Subcutaneous abdominal adipose tissue (tissue), 5 donors: ENCODE measurements at regions not wholly inside any gene's neighbourhood (a gene's known extent, or its start where the extent isn't known, plus 50 kb on each side); places are given as distances from the start of the nearest gene placed in this dataset.
"Not testable (repeated sequence)": the region's sequence is repeated elsewhere in the genome, so short reads cannot be mapped to it uniquely, and the experiment has no call there.

Experiments used
- H3K27ac ChIP-seq: one replicate; pipeline ENCODE4 v1.7.0; 2013; ENCODE audit warnings: low read depth, mild to moderate bottlenecking, inconsistent platforms, low read length, moderate library complexity
- H3K27me3 ChIP-seq, 5 donors: one replicate each; pipeline ENCODE4 v1.7.0; 2013; ENCODE audit warnings: low read length in 5 of 5, inconsistent platforms in 1 of 5; ENCODE audit not compliant: control insufficient read depth in 5 of 5, insufficient read depth in 4 of 5
- H3K36me3 ChIP-seq, 5 donors: one replicate each; pipeline ENCODE4 v1.7.0; 2013; ENCODE audit warnings: low read length in 5 of 5; ENCODE audit not compliant: control insufficient read depth in 5 of 5, insufficient read depth in 5 of 5
- H3K4me1 ChIP-seq, 5 donors: one replicate each; pipeline ENCODE4 v1.7.0; 2013; ENCODE audit warnings: low read length in 5 of 5, mild to moderate bottlenecking in 3 of 5, moderate library complexity in 1 of 5; ENCODE audit not compliant: control insufficient read depth in 5 of 5, insufficient read depth in 5 of 5
- H3K4me3 ChIP-seq, 5 donors: one replicate each; pipeline ENCODE4 v1.7.0; 2013; ENCODE audit warnings: low read length in 5 of 5, low read depth in 1 of 5
- H3K9ac ChIP-seq, 5 donors: one replicate each; pipeline ENCODE4 v1.7.0; 2013; ENCODE audit warnings: low read length in 5 of 5, mild to moderate bottlenecking in 4 of 5, moderate library complexity in 3 of 5
- H3K9me3 ChIP-seq, 5 donors: one replicate each; pipeline ENCODE4 v1.7.0; 2013; ENCODE audit warnings: low read length in 5 of 5; ENCODE audit not compliant: control insufficient read depth in 5 of 5
- donor health status: healthy.
- donor health status: healthy.
- donor health status: healthy.
- donor health status: healthy.
- donor health status: healthy.

GRCh38 chr12:91877022-91877421 lies 268.6 kb downstream of the BTG1 start:
- H3K4me1 ChIP-seq, result peaks cover 0 to 11% (median 3%) of the 10 kb centered on the region in 5 donors
- H3K4me3 ChIP-seq, result no peak overlapping the region
- H3K9ac ChIP-seq, result no peak overlapping the region
- no peak overlapping the region for H3K27ac ChIP-seq
- no peaks in the 10 kb centered on the region for H3K9me3 ChIP-seq
- H3K36me3 ChIP-seq, result no peaks in the 10 kb centered on the region
- H3K27me3 ChIP-seq, result no peaks in the 10 kb centered on the region

- H3K4me3 ChIP-seq, H3K36me3 ChIP-seq, H3K27me3 ChIP-seq, H3K27ac ChIP-seq, H3K9ac ChIP-seq, H3K9me3 ChIP-seq: not testable (repeated sequence)
- peaks cover 0 to 11% (median 3%) of the 10 kb centered on the region in 5 donors for H3K4me1 ChIP-seq
Observed at GRCh38 chr12:91875671-91876070, 270.0 kb downstream of the BTG1 start.

- Histone ChIP-seq H3K27me3 (no peaks in the 10 kb centered on the region), H3K4me3 (no peak overlapping the region), H3K36me3 (no peaks in the 10 kb centered on the region), H3K9ac (no peak overlapping the region), H3K27ac (no peak overlapping the region), H3K9me3 (peaks cover 0 to 3% (median 0%) of the 10 kb centered on the region in 5 donors), H3K4me1 (peaks cover 0 to 11% (median 3%) of the 10 kb centered on the region in 5 donors)
Observed at GRCh38 chr12:91874086-91874865, 271.4 kb downstream of the BTG1 start.

- Histone ChIP-seq H3K27ac (no peak overlapping the region), H3K36me3 (no peaks in the 10 kb centered on the region), H3K4me1 (peaks cover 0 to 10% (median 0%) of the 10 kb centered on the region in 5 donors), H3K4me3 (no peak overlapping the region), H3K27me3 (no peaks in the 10 kb centered on the region), H3K9ac (no peak overlapping the region), H3K9me3 (peaks cover 0 to 3% (median 0%) of the 10 kb centered on the region in 5 donors)
Observed at GRCh38 chr12:91871751-91872150, 273.9 kb downstream of the BTG1 start.

- Histone ChIP-seq H3K4me1 (peaks cover 0 to 10% (median 0%) of the 10 kb centered on the region in 5 donors), H3K9ac (no peak overlapping the region), H3K27me3 (no peaks in the 10 kb centered on the region), H3K9me3 (peaks cover 0 to 3% (median 0%) of the 10 kb centered on the region in 5 donors), H3K27ac (no peak overlapping the region), H3K36me3 (no peaks in the 10 kb centered on the region), H3K4me3 (no peak overlapping the region)
Observed at GRCh38 chr12:91870872-91871707, 274.6 kb downstream of the BTG1 start.

- Histone ChIP-seq H3K9me3 (peaks cover 0 to 3% (median 0%) of the 10 kb centered on the region in 5 donors), H3K27ac (no peak overlapping the region), H3K4me1 (peaks cover 0 to 17% (median 0%) of the 10 kb centered on the region in 5 donors), H3K36me3 (no peaks in the 10 kb centered on the region), H3K4me3 (no peak overlapping the region), H3K9ac (no peak overlapping the region), H3K27me3 (no peaks in the 10 kb centered on the region)
Observed at GRCh38 chr12:91868054-91868453, 277.6 kb downstream of the BTG1 start.

GRCh38 chr12:91866566-91866965 lies 279.1 kb downstream of the BTG1 start:
- H3K9me3 ChIP-seq, result peaks cover 0 to 3% (median 0%) of the 10 kb centered on the region in 5 donors
- H3K9ac ChIP-seq, result no peak overlapping the region
- no peaks in the 10 kb centered on the region for H3K36me3 ChIP-seq
- peaks cover 0 to 17% (median 0%) of the 10 kb centered on the region in 5 donors for H3K4me1 ChIP-seq
- H3K27me3 ChIP-seq, result no peaks in the 10 kb centered on the region
- H3K4me3 ChIP-seq, result no peak overlapping the region
- H3K27ac ChIP-seq, result no peak overlapping the region

GRCh38 chr12:91863702-91864101 lies 281.9 kb downstream of the BTG1 start:
- H3K9me3 ChIP-seq, result no peaks in the 10 kb centered on the region
- H3K9ac ChIP-seq, result no peak overlapping the region
- H3K36me3 ChIP-seq, result no peaks in the 10 kb centered on the region
- H3K4me1 ChIP-seq, result peaks cover 0 to 17% (median 0%) of the 10 kb centered on the region in 5 donors
- no peak overlapping the region for H3K27ac ChIP-seq
- no peaks in the 10 kb centered on the region for H3K27me3 ChIP-seq
- no peak overlapping the region for H3K4me3 ChIP-seq

GRCh38 chr12:91861554-91861953 lies 284.1 kb downstream of the BTG1 start:
- H3K4me3 ChIP-seq, result no peak overlapping the region
- no peaks in the 10 kb centered on the region for H3K9me3 ChIP-seq
- no peaks in the 10 kb centered on the region for H3K36me3 ChIP-seq
- H3K27me3 ChIP-seq, result no peaks in the 10 kb centered on the region
- H3K4me1 ChIP-seq, result peaks cover 0 to 10% (median 0%) of the 10 kb centered on the region in 5 donors
- no peak overlapping the region for H3K9ac ChIP-seq
- no peak overlapping the region for H3K27ac ChIP-seq

- no peaks in the 10 kb centered on the region for H3K9me3 ChIP-seq
- no peaks in the 10 kb centered on the region for H3K36me3 ChIP-seq
- H3K4me3 ChIP-seq, result no peak overlapping the region
- H3K9ac ChIP-seq, result no peak overlapping the region
- H3K4me1 ChIP-seq, result peaks cover 0 to 7% (median 5%) of the 10 kb centered on the region in 5 donors
- H3K27me3 ChIP-seq, result no peaks in the 10 kb centered on the region
- H3K27ac ChIP-seq, result no peak overlapping the region
Observed at GRCh38 chr12:91859347-91859746, 286.3 kb downstream of the BTG1 start.
